HG03095 (cell line): ENCODE measurements at regions not wholly inside any gene's neighbourhood (a gene's known extent, or its start where the extent isn't known, plus 50 kb on each side); places are given as distances from the start of the nearest gene placed in this dataset.

ENCODE experiments used
- ATAC-seq: cut with Tn5 transposase; IDR thresholded peaks from one replicate; pipeline ENCODE4 v1.9.1; 2021; ENCODE audit warnings: moderate library complexity; ENCODE audit not compliant: unreplicated experiment

DNA sequence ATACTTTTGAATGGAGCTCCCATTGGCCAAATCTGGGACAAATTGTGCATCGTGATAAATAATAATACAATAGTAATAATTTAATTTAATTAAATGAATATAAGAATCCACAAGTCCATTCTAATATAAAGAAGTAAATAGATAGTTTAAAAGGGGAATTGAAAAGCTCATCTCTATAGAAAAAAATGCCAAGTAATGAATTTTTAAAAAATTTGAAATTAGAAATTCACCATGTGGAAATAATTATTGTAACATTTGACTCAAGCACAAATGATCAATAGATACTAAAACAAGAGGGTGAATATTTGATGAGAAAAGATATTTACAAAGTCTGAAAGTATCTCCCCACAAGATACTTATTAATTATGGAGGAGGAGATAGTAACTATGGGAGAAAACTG lies 467.4 kb downstream of the CETN3 start:
- ATAC-seq: no peak

DNA sequence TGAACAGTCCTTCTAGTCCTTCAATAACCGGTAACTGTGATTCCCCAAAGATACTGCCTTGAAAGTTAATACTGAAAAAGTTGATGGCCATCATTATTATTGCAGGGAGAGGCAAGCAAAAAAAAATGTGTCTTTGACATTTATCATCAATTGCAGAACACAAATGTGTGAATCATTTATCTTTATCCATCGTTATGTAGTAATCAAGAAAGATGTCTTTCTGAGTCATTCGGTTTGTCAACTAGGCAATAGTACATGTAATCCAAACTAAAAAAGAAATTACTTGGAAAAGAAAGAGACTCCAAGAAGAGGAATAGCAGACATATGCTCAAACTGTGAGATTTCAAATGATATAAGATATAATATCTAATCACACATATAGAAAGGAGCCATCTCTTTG lies 473.0 kb downstream of the CETN3 start:
- no peak for ATAC-seq

DNA sequence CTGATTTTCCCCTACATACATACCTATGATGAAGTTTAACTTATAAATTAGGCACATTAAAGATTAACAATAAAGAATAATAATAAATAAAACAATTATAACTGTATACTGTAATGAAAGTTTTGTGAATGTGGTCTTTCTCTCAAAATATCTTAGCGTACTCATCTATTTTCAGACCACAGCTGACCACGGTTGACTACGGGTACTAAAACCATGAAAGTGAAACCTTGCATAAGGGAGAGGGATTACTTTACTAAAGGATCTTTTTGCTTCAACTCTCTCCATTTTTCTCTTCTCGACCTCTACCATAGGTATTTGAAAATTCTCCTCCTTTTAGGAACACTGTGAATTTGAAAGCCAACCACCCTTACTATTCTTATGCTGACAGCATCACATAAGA lies 475.5 kb downstream of the CETN3 start:
- peak; percentile 42 for ATAC-seq

DNA sequence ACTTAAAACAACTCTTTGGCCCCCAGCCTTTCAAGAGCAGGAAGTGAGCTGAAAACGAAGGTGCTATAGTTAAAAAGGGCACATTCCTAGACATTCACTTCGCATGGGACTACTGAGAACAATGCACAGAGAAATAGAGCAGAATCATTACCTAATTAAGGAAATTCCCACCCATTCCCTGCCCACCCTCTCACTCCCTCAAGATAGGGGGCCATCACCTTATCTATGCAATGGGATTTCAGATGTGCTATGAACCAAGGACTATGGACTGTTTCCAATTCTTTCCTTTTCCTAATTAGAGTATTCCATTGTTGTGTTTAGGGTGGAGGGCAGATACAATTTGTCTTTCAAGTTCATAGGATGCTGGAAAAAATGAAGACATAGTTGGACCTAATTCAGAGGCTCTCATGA lies 476.8 kb downstream of the CETN3 start:
- no peak for ATAC-seq

- ATAC-seq: peak; percentile 67
These were observed 478.8 kb downstream of the CETN3 start for GRCh38 chr5:89930591-89931392.

DNA sequence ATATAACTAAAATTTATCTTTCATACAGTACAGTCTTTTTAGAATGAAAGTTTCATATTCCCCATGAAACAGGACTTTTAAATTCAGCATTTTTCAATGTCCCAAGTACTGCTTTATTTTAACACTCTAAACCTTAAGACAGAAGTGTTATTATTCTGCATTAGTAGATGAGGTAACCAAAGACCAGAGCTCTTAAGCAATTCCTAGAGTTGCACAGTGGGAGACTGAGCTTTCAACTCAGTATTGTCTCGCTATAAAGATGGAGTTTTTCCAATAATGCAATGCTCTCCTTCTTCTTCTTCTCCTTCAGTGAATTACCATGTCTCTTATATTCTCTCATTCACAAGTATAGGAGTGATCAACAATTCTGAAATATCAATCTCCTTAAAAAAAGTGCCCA lies 479.7 kb downstream of the CETN3 start:
- no peak for ATAC-seq

DNA sequence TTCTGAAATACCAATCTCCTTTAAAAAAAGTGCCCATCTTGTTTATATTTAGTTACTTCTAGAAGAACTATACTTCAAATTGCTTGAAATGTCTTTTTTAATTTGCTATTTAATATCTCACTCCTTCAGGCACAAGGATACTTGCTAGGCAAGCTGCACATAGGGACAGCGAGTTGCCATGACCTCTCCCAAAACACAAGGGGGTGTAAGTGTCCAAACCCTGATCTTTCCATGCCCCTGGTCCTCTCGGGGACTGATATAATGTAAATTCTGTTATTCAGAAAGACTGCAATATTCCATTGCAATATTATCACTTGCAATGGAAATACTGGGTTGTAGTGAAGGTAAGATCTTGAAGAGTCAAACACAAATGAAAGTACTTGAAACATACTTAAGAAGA lies 480.4 kb downstream of the CETN3 start:
- ATAC-seq: no peak

- ATAC-seq: no peak
These were observed 487.4 kb downstream of the CETN3 start for GRCh38 chr5:89922161-89922560.

DNA sequence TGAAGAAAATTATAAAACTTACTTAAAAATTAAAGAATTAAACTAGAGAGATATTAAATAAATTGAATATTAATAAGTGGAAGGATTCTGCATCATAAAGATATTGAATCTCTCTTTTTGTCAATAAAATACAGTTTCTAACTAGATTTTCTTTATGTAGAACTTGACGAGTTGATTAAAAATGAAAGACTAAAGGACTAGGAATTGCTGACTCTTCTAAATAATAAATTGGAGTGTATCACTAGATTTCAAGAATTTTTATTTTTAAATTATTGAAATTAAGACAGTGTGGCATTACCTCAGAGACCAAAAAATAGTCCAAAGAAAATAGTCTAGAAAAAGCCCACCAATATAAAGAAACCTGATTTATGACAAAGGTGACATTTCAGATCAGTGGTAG lies 492.4 kb downstream of the CETN3 start:
- ATAC-seq: no peak

GRCh38 chr5:89916131-89916530 lies 493.4 kb downstream of the CETN3 start:
- no peak for ATAC-seq

DNA sequence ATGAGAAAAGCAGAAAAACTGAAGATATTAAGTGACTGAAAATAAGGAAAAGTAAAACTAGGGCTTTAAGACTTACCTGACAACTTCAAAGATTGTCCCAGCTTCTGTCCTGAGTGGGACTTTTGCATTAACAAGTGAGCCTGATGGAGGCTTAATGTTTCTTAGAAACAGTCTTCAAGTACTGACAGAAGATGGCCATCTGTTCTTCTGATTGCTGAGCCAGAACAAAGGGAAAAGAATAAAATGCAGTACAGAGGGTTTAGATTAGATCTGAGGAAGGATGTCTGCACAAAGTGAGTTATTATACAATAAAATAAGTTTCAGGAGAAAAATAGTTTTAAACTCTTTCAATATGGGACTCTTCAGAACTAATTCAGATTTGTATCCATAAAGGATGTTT lies 500.7 kb downstream of the CETN3 start:
- no peak for ATAC-seq

- no peak for ATAC-seq
These were observed 505.1 kb downstream of the CETN3 start for GRCh38 chr5:89904442-89904841.

DNA sequence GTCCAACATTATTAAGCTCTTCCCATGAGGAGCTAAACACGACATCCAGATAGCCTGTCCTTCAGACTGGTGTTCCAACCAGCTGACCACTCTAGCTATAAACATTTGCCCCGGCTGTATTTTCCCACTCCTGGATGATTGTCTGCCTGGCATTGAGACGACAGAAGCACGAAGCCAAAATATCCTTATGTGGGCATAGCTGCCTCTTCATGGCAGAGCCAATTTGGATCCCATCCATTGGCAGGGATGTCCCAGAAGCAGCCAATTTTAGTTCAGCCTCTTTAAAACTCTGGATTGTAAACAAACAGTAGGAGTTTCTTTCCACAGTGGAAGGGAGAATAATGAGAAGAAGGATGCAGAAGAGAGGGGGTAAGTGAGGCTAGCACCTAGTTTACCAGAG lies 507.6 kb downstream of the CETN3 start:
- ATAC-seq: no peak

DNA sequence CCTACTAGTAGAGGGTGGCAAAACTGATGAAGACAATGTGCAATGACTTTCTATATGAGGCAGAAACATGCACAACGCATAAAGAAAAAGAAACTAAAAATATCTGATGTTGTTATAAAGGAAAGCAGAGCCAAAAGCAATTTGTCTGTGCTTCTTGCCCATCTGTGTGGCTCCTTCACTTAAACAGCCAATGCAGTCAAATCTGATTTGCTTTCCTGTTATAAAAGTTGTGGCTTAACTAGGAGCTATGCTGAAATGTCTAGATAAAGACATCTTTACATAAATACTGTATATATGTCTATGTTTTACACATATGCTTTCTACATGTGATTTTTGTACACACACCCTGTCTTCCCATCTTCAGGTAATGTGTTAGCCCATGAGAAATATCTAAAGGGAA lies 508.2 kb downstream of the CETN3 start:
- ATAC-seq: no peak

- no peak for ATAC-seq
These were observed 509.2 kb downstream of the CETN3 start for GRCh38 chr5:89900346-89900745.

DNA sequence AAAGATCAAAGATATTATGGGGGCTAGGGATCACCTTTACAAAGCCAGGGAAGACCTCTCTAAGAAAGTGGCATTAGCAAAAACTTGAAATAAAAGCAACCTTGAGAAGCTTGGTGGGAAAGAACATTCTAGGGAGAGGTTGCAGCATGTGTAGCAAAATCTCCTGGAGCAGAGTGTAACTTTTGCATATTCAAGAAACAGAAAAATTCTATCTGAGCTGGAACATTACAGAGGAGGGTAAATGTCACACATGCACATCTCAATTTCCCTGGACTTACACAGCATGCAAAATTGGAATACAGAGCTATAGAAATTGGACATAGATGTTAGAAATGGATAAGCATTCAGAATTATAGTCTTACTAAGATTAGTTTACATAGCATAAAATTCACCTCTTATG lies 510.0 kb downstream of the CETN3 start:
- no peak for ATAC-seq

- no peak for ATAC-seq
These were observed 516.0 kb downstream of the CETN3 start for GRCh38 chr5:89893546-89893945.

GRCh38 chr5:89885670-89886069 lies 523.9 kb downstream of the CETN3 start:
- ATAC-seq: no peak

DNA sequence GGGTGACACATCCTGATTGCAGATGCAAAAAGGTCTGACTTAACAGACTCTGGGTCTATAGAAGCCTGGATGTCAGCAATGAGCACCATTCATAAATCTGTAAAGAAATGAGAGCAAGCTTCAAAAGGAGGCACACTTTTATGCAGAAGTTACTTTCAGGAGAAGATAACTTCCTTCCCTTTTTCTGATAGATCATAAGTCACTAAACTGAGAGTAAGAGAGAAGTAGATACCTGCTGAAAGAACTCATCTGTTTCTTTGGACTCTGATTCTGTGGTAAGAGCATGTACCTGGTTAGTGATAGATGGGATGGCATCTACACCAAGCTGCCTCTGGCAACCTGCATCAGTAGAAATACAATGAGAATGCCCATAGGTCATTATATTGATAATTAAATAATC lies 525.6 kb downstream of the CETN3 start:
- ATAC-seq: no peak

DNA sequence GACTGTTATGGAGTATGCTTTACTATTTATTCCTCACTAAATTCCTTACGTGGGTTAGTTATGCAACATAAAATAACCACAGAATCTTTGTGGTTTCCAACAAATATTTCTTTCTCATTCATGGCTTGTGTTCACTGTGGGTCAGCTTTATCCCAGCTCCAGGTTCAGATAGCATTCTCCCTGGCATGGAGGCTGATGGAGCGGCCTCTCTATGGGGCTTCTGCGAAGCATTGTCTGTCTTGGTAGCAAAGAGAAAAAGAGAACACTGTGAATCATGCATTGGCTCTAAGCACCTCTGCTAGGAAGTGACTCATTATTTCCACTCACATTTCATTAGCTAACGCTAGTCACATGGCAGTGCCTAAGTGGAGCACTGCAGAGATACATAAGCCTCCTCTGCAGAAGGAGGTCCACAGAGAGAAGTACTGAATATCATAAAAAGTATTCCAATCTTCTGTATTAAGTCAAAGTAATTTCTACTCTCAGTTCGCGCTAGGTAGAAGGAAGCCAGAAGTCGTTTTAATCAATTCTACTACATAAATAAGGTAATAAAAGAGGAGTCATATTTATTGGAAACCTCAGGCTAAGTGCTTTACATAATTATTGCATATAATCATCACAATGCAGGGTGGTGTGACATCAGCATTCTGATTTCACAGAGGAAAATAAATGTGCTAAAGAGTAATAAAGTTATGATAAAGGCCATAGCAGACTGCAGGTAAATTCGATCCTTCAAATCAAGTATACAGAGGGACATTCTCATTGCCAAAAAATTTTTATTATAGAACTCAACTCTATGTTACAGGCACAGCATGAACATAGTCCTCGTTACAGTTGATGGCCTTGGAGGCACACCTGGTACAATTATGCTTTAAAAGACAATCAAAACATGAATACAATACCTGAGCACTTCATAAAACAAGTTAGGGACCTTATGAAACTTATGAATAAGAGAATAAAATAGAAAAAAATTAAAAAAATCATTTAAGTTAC lies 531.1 kb downstream of the CETN3 start:
- no peak for ATAC-seq

- ATAC-seq: no peak
These were observed 537.6 kb downstream of the CETN3 start for GRCh38 chr5:89871906-89872305.

DNA sequence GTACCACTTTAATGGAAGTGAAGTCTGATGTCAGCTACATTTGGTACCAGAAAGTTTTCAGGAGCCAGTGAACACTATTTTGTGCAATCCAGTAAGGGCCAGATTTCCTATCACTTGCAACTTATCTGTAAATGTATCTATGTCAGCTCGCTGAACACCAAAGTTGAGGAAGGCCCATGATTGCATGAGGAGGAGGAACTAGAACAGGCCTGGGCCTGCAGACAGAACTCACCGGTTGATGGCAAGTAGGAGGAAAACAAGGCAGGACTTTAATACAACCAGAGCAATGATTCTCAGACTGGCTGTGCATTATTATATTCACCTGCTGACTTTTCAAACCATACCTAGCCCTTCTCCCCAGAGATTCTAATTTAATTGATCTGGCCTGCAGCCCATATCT lies 540.2 kb downstream of the CETN3 start:
- no peak for ATAC-seq
